Muscle of back (tissue), 3 donors: ENCODE measurements at regions not wholly inside any gene's neighbourhood (a gene's known extent, or its start where the extent isn't known, plus 50 kb on each side); places are given as distances from the start of the nearest gene placed in this dataset.

Experiments
- DNase-seq, 3 donors: peaks; one replicate each; pipeline versions ENCODE4 v3.0.0 to v3.0.0-alpha.2; 2013

GRCh38 chr12:85639834-85640233 is 196.4 kb downstream of the RASSF9 start:
- peak in 1 of 3 donors; percentile 19 for DNase-seq

DNA sequence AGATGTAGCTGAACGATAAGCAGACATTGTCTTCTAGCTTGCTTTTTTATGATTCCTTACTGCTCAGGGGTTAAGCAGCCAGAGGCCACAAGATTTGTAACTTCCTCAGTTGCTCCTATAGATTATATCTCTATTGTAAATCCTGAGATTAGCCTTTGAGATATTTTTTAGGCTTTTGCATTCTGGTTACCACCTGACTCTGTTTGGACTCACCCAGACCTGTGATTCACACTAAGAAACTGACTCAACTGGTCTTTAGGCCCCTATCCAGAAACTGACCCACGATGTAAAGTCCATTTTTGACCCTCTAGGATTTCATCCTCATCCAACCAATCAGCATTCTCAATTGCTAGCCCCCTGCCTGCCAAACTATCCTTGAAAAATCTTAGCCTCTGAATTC is 194.4 kb downstream of the RASSF9 start:
- no peak for DNase-seq

GRCh38 chr12:85642288-85642687 is 193.9 kb downstream of the RASSF9 start:
- no peak for DNase-seq

DNA sequence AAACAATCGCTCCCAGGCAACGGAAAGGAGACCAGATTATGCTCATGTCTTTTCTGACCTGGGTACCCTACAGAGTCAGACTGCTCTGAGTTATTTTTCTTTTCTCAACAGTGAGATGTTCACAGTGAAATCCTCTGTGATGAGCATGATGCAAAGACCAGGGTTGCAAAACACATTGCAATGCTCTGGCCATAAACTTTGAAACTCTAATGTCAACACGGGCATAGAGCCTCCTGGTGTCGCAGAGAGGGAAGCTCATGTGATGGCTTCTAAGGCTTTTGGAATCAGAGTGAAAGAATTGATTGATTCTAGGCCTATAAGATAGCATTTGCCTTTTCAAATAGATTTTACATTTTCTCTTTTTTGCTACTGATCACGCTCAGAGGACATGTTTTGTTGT is 193.4 kb downstream of the RASSF9 start:
- DNase-seq = peak in 1 of 3 donors; percentile 14

- DNase-seq = no peak
Observed at GRCh38 chr12:85644508-85644907, 191.7 kb downstream of the RASSF9 start.

DNA sequence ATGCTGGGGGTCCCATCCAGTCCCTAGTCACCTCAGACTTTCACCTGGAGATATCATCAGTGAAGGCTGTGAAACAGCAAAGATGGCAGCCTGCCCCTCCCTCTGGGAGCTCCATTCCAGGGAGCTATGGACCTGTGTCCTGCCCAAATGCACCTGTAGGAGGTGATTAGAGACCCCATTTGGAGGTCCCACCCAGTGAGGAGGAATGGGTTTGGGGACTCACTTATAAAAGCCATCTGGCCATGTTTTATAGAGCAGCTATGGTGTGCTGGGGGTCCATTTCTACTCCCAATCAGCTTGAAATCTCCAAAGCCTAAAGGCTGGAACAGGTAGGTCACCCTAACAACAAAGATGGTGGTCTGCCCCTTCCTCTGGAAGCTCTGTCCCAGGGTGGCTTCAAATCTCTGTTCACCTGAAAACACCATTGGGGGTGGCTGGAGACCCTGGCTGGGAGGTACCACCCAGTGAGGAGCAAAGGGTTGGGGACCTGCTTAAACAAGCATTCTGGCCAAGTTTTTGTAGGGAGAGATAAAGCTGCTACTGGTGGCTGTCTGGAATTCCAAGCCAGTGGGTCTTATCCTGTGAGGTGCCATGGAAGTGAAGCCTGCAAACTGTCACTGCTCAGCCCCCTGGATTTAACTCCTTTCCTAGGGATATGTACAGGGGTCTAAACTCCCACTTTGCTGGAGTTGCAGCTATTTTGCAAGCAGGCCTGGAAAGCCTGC is 182.3 kb downstream of the RASSF9 start:
- DNase-seq = no peak

DNA sequence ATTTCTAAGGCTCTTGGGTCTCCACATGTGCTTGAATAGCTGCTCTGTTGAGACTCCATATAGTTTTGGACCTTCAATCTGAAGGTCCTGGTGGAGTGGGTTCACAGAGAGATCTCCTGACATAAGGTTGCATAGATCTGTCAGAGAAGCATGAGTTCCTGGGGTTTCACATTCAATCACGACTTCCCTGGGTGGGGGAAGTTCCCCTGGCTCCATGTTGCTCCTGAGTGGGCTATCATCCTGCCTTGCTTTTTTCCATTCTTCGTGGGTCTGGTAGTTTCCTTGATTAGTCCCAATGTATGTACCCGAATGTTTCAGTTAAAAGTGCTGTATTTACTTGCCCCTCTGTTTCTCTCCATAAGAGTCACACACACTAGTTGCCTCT is 181.8 kb downstream of the RASSF9 start:
- DNase-seq = no peak

DNA sequence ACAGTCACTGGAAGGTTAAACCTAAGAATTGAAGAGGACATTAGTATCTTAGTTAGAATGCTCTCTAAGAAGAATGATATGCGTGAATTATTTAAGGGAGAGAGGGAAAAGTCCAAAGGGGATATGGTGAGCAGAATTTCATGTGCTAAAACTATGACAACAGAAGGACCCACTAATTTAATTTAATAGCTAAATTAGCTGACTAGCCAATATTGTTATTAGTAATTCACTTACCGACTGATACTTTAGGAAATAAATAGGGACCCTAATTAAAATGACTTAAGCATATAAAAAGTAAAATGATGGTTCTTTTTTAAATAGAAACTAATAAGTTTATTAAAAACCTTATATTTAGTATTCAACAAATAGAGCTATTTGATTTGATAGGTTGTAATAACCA is 179.6 kb downstream of the RASSF9 start:
- DNase-seq = no peak

- no peak for DNase-seq
Observed at GRCh38 chr12:85657251-85657650, 179.0 kb downstream of the RASSF9 start.

DNA sequence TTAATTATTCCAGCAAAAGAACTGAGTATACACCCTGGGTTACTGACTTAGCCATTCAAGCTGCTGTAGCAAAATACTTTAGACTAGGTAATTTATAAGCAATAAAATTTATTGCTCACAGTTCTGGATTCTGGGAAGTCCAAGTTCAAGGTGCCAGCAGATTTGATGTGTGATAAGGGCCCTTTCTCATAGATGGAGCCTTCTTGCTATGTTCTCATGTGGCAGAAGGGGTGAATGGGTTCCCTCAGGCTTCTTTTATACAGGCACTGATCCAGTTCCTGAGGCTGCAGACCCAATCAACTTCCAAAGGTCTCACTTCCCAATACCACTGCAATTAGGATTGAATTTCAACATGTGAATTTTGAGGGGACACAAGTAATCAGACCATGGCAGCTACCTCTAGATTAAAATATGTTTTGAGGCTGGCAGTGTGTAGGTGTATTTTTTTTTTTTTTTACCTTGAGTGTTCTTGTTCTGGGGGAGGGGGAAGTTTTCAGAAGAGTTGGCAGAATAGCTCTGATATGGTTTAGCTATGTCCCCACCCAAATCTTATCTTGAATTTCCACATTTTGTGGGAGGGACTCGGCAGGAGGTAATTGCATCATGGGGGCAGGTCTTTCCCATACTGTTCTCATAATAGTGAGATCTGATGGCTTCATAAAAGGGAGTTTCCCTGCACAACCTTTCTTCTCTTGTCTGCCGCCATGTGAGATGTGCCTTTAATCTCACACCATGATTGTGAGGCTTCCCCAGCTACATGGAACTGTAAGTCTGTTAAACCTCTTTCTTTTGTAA is 178.2 kb downstream of the RASSF9 start:
- DNase-seq = no peak

DNA sequence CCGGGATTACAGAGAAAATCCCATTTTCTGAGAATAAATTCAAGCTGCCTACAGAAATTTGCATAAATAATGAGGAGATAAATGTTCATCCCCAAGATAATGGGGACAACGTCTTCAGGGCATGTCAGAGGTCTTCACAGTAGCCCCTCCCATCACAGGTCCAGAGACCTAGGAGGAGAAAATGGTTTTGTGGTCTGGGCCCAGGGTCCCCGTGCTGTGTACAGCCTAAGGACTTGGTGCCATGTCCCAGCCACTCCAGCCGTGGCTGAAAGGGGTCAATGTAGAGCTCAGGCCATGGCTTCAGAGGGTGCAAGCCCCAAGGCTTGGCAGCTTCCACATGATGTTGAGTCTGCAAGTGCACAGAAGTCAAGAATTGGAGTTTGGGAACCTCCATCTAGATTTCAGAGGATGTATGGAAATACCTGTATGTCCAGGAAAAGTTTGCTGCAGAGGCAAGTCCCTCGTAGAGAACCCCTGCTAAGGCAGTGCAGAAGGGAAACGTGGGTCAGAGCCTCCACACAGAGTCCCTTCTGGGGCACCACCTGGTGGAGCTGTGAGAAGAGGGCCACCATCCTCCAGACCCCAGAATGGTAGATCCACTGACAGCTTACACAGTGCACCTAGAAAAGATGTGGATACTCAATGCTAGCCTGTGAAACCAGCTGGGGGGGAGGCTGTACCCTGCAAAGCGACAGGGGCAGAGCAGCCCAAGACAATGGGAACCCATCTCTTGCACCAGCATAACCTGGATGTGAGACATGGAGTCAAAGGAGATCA is 176.3 kb downstream of the RASSF9 start:
- DNase-seq = no peak

- DNase-seq = no peak
Observed at GRCh38 chr12:85661461-85662206, 174.6 kb downstream of the RASSF9 start.

DNA sequence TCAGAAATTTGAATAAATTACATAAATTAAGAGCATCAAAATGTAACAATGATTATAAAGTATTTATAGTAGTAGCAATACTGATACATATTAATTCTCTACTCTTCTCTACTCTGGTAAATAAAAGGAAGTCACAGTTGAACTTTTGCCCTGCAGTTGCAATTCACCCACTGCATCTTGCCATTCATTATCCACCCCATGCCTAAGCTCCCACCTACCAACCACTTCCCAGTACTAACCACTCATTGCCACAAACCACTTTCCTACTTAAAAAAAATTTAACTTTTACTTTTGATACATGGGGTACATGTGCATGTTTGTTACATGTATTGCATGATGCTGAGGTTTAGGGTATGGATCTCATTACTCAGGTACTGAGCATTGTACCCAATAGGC is 174.0 kb downstream of the RASSF9 start:
- no peak for DNase-seq

- DNase-seq = no peak
Observed at GRCh38 chr12:85663631-85664030, 172.6 kb downstream of the RASSF9 start.

- no peak for DNase-seq
Observed at GRCh38 chr12:85664429-85664828, 171.8 kb downstream of the RASSF9 start.

- DNase-seq = no peak
Observed at GRCh38 chr12:85669911-85670310, 166.3 kb downstream of the RASSF9 start.

GRCh38 chr12:85672436-85672835 is 163.8 kb downstream of the RASSF9 start:
- no peak for DNase-seq

DNA sequence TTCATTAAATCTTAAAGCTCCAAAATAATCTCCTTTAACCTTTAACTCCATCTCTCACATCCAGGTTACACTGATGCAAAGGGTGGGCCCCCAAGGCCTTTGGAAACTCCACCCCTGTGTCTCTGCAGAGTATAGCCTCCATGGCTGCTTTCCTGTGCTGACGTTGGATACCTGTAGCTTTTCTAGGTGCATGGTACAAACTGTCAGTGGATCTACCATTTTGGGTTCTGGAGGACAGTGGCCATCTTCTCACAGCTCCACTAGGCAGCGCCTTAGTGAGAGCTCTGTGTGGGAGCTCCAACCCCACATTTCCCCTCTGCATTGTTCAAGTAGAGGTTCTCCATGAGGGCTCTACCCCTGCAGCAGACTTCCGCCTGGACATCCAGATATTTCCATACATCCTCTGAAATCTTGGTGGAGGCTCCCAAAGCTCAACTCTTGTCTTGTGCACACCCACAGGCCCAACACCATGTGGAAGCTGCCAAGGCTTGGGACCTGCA is 162.2 kb downstream of the RASSF9 start:
- DNase-seq = no peak

GRCh38 chr12:85676816-85677749 is 159.1 kb downstream of the RASSF9 start:
- no peak for DNase-seq

- no peak for DNase-seq
Observed at GRCh38 chr12:85679296-85679695, 156.9 kb downstream of the RASSF9 start.

- no peak for DNase-seq
Observed at GRCh38 chr12:85680881-85681280, 155.3 kb downstream of the RASSF9 start.
